AG04449 (cell line): ENCODE measurements at regions not wholly inside any gene's neighbourhood (a gene's known extent, or its start where the extent isn't known, plus 50 kb on each side); places are given as distances from the start of the nearest gene placed in this dataset.

Source experiments
- CTCF ChIA-PET: fragments of 350-600 bp; formaldehyde crosslinking; extraction: SDS; loops from one replicate; lab custom pipeline; 2021; ENCODE audit warnings: antibody characterized with exemption; lab: Yijun Ruan, JAX
- POLR2A ChIA-PET: fragments of 400-600, 350-600 bp; formaldehyde crosslinking; extraction: SDS; loops from one replicate; lab custom pipeline; 2020; ENCODE audit warnings: antibody characterized with exemption, inconsistent platforms; lab: Yijun Ruan, JAX
- DNase-seq: peaks from one replicate; pipeline ENCODE4 v3.0.0-alpha.2; 2010; ENCODE audit warnings: low read depth, low spot score
- H3K4me3 ChIP-seq: 2 replicates; pipeline ENCODE4 v1.5.1; 2011; ENCODE audit warnings: low read depth, mild to moderate bottlenecking, control low read depth, low read length
- CTCF ChIP-seq: IDR thresholded peaks from one replicate; pipeline ENCODE4 v1.5.1; 2011; ENCODE audit warnings: mild to moderate bottlenecking, moderate library complexity, low read length, control low read depth, inconsistent platforms; ENCODE audit not compliant: insufficient read depth; ENCODE audit errors: missing control alignments

- no peak for TF ChIP-seq CTCF
- POLR2A ChIA-PET, result no interaction called here
- no peak overlapping the region for H3K4me3 ChIP-seq
- DNase-seq, result no peak
- CTCF ChIA-PET, result interaction anchor here (1.8 kb wide), 1 partner anchor 296 kb away, joined by 4 read pairs; no protein-coding TSS in a partner anchor
Measured at GRCh38 chr4:129345609-129346008, 249.7 kb downstream of the C4orf33 start.

GRCh38 chr4:129346036-129346435 lies 250.1 kb downstream of the C4orf33 start:
- no peak for TF ChIP-seq CTCF
- ChIA-PET CTCF (interaction anchor here (1.8 kb wide), 1 partner anchor 296 kb away, joined by 4 read pairs; no protein-coding TSS in a partner anchor), POLR2A (no interaction called here)
- no peak for DNase-seq
- no peak overlapping the region for H3K4me3 ChIP-seq

GRCh38 chr4:129346734-129347133 lies 250.8 kb downstream of the C4orf33 start:
- CTCF ChIA-PET, result interaction anchor here (1.1 to 1.8 kb wide), 2 partner anchors 20 to 295 kb away, joined by 3 to 4 read pairs; no protein-coding TSS in a partner anchor
- no peak for DNase-seq
- POLR2A ChIA-PET, result no interaction called here
- no peak for TF ChIP-seq CTCF
- H3K4me3 ChIP-seq, result no peak overlapping the region

- H3K4me3 ChIP-seq, result no peak overlapping the region
- ChIA-PET POLR2A (no interaction called here), CTCF (no interaction called here)
- no peak for TF ChIP-seq CTCF
- no peak for DNase-seq
Measured at GRCh38 chr4:129350834-129351721, 255.1 kb downstream of the C4orf33 start.

- TF ChIP-seq CTCF, result no peak
- no peak overlapping the region for H3K4me3 ChIP-seq
- ChIA-PET CTCF (no interaction called here), POLR2A (no interaction called here)
- DNase-seq, result no peak
Measured at GRCh38 chr4:129352480-129352879, 256.5 kb downstream of the C4orf33 start.

GRCh38 chr4:129353490-129353889 lies 257.5 kb downstream of the C4orf33 start:
- TF ChIP-seq CTCF, result no peak
- ChIA-PET POLR2A (no interaction called here), CTCF (interaction anchor here (0.7 to 1.9 kb wide), 2 partner anchors 9 to 10 kb away, joined by 3 to 9 read pairs; no protein-coding TSS in a partner anchor)
- H3K4me3 ChIP-seq, result no peak overlapping the region
- DNase-seq, result no peak
